Upper lobe of left lung (tissue), 4 donors: ENCODE measurements at regions not wholly inside any gene's neighbourhood (a gene's known extent, or its start where the extent isn't known, plus 50 kb on each side); places are given as distances from the start of the nearest gene placed in this dataset.

Experiments
- CTCF ChIP-seq, 6 experiments: fragments of 450-650 bp in 4 of 6; fragments of 200-600 bp in 2 of 6; sonication (generic) in 2 of 6; IDR thresholded peaks; one replicate each; pipeline ENCODE4 v1.5.1; 2016 to 2019; ENCODE audit warnings: antibody characterized with exemption in 6 of 6
- EP300 ChIP-seq, 4 donors: sonication (generic); formaldehyde crosslinking; IDR thresholded peaks; one replicate each; pipeline ENCODE4 v1.5.1; 2017; ENCODE audit warnings: antibody characterized with exemption in 4 of 4, control low read depth in 2 of 4
- POLR2A ChIP-seq, 4 donors: fragments of 450-650 bp; IDR thresholded peaks; one replicate each; pipeline ENCODE4 v1.5.1; 2016 to 2017; ENCODE audit warnings: antibody characterized with exemption in 4 of 4, mild to moderate bottlenecking in 2 of 4
- POLR2AphosphoS5 ChIP-seq, 2 donors: sonication (generic); formaldehyde crosslinking; IDR thresholded peaks; one replicate each; pipeline ENCODE4 v1.5.1; 2017; ENCODE audit warnings: antibody characterized with exemption in 2 of 2

- TF ChIP-seq POLR2A (IDR thresholded peaks at IDR 0.05): no peak
- no peak for TF ChIP-seq CTCF (IDR thresholded peaks at IDR 0.05)
- TF ChIP-seq POLR2AphosphoS5 (IDR thresholded peaks at IDR 0.05): no peak
- no peak for TF ChIP-seq EP300 (IDR thresholded peaks at IDR 0.05)
Observed at GRCh38 chr15:95929232-95929846, 401.2 kb upstream of the NR2F2 start.
